ENCODE measurements at regions not wholly inside any gene's neighbourhood (a gene's known extent, or its start where the extent isn't known, plus 50 kb on each side); places are given as distances from the start of the nearest gene placed in this dataset.

DNA sequence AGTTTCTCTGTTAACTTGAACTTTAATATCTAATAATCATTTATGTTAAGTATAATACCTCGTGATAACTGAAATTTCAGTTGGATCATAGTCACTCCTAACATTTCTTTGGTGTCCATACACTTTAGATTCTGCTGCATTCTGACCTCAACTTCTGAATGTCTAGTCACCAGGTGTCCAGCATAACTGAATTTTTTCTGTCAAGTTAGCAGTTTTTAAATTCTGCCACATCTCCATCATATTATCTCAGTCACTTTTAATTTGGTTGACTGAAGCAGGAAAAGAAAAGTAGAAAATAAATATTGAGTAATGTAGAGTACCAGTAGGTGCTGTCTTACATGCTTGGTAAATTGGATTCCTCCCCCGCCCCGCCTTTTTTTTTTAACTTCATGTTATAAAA lies 128.6 kb downstream of the TANC2 start:
- H3K4me3 ChIP-seq (ENCODE audit: low read depth, low read length), result no peak overlapping the region
- DNase-seq (ENCODE audit: low read depth), result no peak
- TF ChIP-seq, protein P1, sequence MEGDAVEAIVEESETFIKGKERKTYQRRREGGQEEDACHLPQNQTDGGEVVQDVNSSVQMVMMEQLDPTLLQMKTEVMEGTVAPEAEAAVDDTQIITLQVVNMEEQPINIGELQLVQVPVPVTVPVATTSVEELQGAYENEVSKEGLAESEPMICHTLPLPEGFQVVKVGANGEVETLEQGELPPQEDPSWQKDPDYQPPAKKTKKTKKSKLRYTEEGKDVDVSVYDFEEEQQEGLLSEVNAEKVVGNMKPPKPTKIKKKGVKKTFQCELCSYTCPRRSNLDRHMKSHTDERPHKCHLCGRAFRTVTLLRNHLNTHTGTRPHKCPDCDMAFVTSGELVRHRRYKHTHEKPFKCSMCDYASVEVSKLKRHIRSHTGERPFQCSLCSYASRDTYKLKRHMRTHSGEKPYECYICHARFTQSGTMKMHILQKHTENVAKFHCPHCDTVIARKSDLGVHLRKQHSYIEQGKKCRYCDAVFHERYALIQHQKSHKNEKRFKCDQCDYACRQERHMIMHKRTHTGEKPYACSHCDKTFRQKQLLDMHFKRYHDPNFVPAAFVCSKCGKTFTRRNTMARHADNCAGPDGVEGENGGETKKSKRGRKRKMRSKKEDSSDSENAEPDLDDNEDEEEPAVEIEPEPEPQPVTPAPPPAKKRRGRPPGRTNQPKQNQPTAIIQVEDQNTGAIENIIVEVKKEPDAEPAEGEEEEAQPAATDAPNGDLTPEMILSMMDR (IDR thresholded peaks at IDR 0.05; ENCODE audit: insufficient read depth, low read depth, low read length), result no peak

DNA sequence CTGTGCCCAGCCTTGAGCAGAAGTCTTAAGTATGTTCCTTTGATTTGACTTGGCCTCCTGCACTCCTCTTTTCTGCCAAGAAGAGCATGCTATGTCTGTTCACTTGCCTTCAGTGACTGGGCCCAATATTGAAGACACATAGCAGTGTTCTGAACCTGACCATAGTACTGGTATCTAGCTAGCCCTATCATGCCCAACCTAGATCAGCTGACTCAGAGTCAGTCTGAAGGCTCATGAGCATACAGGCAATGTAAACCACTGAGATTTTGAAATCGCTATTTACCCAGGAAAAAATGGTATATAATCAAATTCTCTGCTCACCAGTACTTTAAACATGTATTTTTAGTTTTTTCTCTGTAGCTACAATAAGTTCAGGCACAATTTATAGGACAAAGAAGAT lies 129.4 kb downstream of the TANC2 start:
- TF ChIP-seq, protein P1 (IDR thresholded peaks at IDR 0.05; ENCODE audit: insufficient read depth, low read depth, low read length), result no peak
- DNase-seq (ENCODE audit: low read depth), result no peak
- no peak overlapping the region for H3K4me3 ChIP-seq (ENCODE audit: low read depth, low read length)

DNA sequence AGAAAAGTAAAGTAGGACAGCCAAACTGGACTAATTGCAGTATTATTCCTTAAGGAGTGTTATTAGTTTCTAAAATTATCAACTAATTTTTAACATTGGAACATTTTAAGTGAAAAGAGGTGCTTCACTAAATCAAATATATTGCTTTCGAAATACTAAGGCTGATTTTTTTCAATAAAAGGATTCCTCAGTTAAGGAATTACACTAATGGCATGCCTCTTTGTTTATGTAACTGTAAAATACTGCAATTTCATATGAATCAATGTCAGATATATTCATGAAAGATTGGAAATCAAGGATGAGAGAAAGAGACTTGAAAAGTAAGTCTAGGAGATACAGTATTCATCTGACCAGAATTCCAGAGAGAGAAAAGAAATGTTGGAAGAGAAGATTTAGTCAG lies 129.8 kb downstream of the TANC2 start:
- TF ChIP-seq, protein P1 (IDR thresholded peaks at IDR 0.05; ENCODE audit: insufficient read depth, low read depth, low read length), result no peak
- no peak for DNase-seq (ENCODE audit: low read depth)
- H3K4me3 ChIP-seq (ENCODE audit: low read depth, low read length), result no peak overlapping the region

DNA sequence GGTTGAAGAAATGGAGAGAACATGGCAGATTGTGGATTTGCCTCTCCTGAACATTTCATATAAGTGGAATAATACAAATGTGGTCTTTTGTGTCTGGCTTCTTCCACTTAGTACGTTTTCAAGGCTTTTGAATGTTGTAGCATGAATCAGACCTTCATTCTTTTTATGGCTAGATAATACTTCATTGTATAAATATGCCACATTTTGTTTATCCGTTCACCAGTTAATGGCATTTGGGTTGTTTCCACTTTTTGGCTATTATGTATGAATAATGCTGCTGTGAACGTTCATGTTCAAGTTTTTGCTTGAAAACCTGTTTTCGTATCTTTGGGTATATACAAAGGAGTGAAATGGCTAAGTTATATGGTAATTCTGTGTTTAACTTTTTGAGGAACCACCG lies 130.4 kb downstream of the TANC2 start:
- TF ChIP-seq, protein P1 (IDR thresholded peaks at IDR 0.05; ENCODE audit: insufficient read depth, low read depth, low read length), result no peak
- peak; percentile 43 for DNase-seq (ENCODE audit: low read depth)
- H3K4me3 ChIP-seq (ENCODE audit: low read depth, low read length), result no peak overlapping the region

DNA sequence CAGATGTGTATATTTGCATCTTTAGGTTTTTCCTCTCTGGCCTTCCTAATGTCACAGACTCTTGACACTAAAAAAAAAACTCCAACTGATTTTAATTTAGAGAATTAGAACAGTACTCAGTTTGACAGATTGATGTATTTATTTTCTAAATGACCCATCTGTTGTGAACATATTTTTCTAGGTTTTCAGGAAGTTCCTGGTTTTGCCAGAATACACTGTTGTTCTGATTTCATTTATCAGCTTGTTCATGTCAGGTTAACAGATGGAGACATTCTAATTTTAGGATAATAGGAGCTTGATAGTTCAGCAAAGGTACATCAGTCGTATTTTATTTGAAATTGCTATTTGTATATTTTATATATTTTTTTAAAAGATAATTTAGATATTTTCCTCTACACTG lies 133.4 kb downstream of the TANC2 start:
- TF ChIP-seq, protein P1 (IDR thresholded peaks at IDR 0.05; ENCODE audit: insufficient read depth, low read depth, low read length), result no peak
- no peak overlapping the region for H3K4me3 ChIP-seq (ENCODE audit: low read depth, low read length)
- no peak for DNase-seq (ENCODE audit: low read depth)

DNA sequence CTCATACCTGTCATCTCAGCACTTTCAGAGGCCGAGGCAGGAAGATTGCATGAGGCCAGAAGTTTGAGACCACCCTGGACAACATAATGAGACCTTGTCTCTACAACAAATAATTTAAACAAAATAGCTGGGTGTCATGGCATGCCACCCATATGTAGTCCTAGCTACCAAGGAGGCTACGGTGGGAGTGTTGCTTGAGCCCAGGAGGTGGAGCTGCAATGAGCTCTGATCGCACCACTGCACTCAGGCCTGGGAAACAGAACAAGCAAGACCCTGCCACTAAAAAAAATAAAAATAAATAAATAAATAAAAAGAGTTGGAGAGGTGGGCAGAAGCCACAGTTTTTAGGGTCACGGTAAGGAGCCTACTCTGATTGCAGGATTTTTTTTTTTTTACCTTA lies 136.0 kb downstream of the TANC2 start:
- TF ChIP-seq, protein P1 (IDR thresholded peaks at IDR 0.05; ENCODE audit: insufficient read depth, low read depth, low read length), result no peak
- no peak for DNase-seq (ENCODE audit: low read depth)
- no peak overlapping the region for H3K4me3 ChIP-seq (ENCODE audit: low read depth, low read length)

DNA sequence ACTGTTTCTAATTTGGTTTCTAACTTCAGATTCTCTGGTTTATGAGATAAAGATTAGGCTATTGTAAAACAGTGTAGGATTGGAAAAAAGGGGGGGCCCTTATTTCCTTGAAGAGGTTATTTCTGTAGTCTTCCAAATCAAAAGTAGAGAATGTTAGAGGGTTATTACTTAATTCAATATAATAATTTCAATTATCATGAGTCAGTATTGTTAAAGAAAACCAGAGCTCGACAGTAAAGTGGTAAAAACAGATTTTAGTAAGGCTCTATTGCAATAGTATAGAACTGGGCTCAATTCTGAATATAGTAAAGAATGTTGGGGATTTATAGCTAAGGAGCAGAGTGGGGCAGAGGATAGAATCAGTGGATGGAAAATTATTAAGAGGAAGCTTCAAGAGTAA lies 140.0 kb downstream of the TANC2 start:
- no peak for DNase-seq (ENCODE audit: low read depth)
- TF ChIP-seq, protein P1 (IDR thresholded peaks at IDR 0.05; ENCODE audit: insufficient read depth, low read depth, low read length), result no peak
- H3K4me3 ChIP-seq (ENCODE audit: low read depth, low read length), result no peak overlapping the region

Data from fibroblast of villous mesenchyme (primary cell).